Activated naive CD4-positive, alpha-beta T cell treated with anti-CD3 and anti-CD28 coated beads, Interleukin-2, amount 50 U/mL, for 16 hours (primary cell): ENCODE measurements at regions not wholly inside any gene's neighbourhood (a gene's known extent, or its start where the extent isn't known, plus 50 kb on each side); places are given as distances from the start of the nearest gene placed in this dataset.
"Not testable (repeated sequence)": the region's sequence is repeated elsewhere in the genome, so short reads cannot be mapped to it uniquely, and the experiment has no call there.

Experiments used
- DNase-seq: peaks from one replicate; pipeline ENCODE4 v3.0.0-alpha.2; 2020

GRCh38 chr14:59126714-59127436 lies 61.6 kb upstream of the DAAM1 start:
- no peak for DNase-seq

- DNase-seq = no peak
Observed at GRCh38 chr14:59127437-59127732, 61.1 kb upstream of the DAAM1 start.

GRCh38 chr14:59130462-59130861 lies 58.0 kb upstream of the DAAM1 start:
- DNase-seq = no peak

- no peak for DNase-seq
Observed at GRCh38 chr14:59131938-59132795, 56.3 kb upstream of the DAAM1 start.

- no peak for DNase-seq
Observed at GRCh38 chr14:59132796-59133494, 55.5 kb upstream of the DAAM1 start.

GRCh38 chr14:59133709-59134108 lies 54.8 kb upstream of the DAAM1 start:
- DNase-seq = no peak

- DNase-seq = no peak
Observed at GRCh38 chr14:59134307-59134706, 54.2 kb upstream of the DAAM1 start.

- DNase-seq = no peak
Observed at GRCh38 chr14:59137256-59137655, 51.2 kb upstream of the DAAM1 start.

GRCh38 chr14:59138576-59138975 lies 49.9 kb upstream of the DAAM1 start:
- not testable (repeated sequence) for DNase-seq
